Neural cell (in vitro differentiated cells): ENCODE measurements at regions not wholly inside any gene's neighbourhood (a gene's known extent, or its start where the extent isn't known, plus 50 kb on each side); places are given as distances from the start of the nearest gene placed in this dataset.

Experiments used
- H2AFZ ChIP-seq: fragments of 200-600, 300-800 bp; sonication (generic), shearing (Covaris generic); 2 replicates; pipeline ENCODE4 v1.6.0; 2014; ENCODE audit warnings: low read depth, mild to moderate bottlenecking, antibody characterized with exemption, low read length, moderate library complexity
- H3F3A ChIP-seq: fragments of 200-600 bp; shearing (Covaris generic); 2 replicates; pipeline ENCODE4 v1.6.1; 2016; ENCODE audit warnings: mild to moderate bottlenecking, moderate library complexity, mixed read lengths, antibody characterized with exemption, low read length; ENCODE audit not compliant: insufficient read depth, poor library complexity, severe bottlenecking
- H3K27ac ChIP-seq: fragments of 200-600, 300-800 bp; sonication (generic), shearing (Covaris generic); 2 replicates; pipeline ENCODE4 v1.5.1; 2014; ENCODE audit warnings: mild to moderate bottlenecking, low read length, moderate library complexity
- H3K27me3 ChIP-seq: fragments of 300-800, 200-600 bp; sonication (generic), shearing (Covaris generic); 2 replicates; pipeline ENCODE4 v1.6.0; 2014; ENCODE audit warnings: mild to moderate bottlenecking, low read depth, low read length, moderate library complexity; ENCODE audit not compliant: insufficient read depth
- H3K36me3 ChIP-seq: fragments of 300-800, 200-600 bp; sonication (generic), shearing (Covaris generic); 2 replicates; pipeline ENCODE4 v1.5.1; 2014; ENCODE audit warnings: mild to moderate bottlenecking, antibody characterized with exemption, low read length, moderate library complexity; ENCODE audit not compliant: insufficient read depth
- H3K4me2 ChIP-seq: fragments of 300-800, 200-600 bp; sonication (generic), shearing (Covaris generic); 2 replicates; pipeline ENCODE4 v1.6.0; 2014; ENCODE audit warnings: mild to moderate bottlenecking, low read length
- H3K4me3 ChIP-seq: fragments of 300-800, 200-600 bp; sonication (generic), shearing (Covaris generic); 2 replicates; pipeline ENCODE4 v1.5.1; 2014; ENCODE audit warnings: mild to moderate bottlenecking, low read length, moderate library complexity
- H3K79me2 ChIP-seq: fragments of 200-600 bp; shearing (Covaris generic); replicated peaks from 2 replicates; pipeline ENCODE4 v1.6.0; 2014; ENCODE audit warnings: mild to moderate bottlenecking, low read length, moderate library complexity; ENCODE audit not compliant: insufficient read depth
- H3K9ac ChIP-seq: fragments of 300-800, 200-600 bp; sonication (generic), shearing (Covaris generic); 2 replicates; pipeline ENCODE4 v1.6.1; 2016; ENCODE audit warnings: mild to moderate bottlenecking, low read length, mixed read lengths
- H3K9me2 ChIP-seq: fragments of 200-600 bp; shearing (Covaris generic); 2 replicates; pipeline ENCODE4 v1.6.1; 2016; ENCODE audit warnings: mild to moderate bottlenecking, low read length, mixed read lengths; ENCODE audit not compliant: insufficient read depth
- H3K9me3 ChIP-seq: fragments of 200-600, 300-800 bp; sonication (generic), shearing (Covaris generic); 2 replicates; pipeline ENCODE4 v1.6.1; 2016; ENCODE audit warnings: mild to moderate bottlenecking, mixed run types, low read length, moderate library complexity, mixed read lengths
- H4K20me1 ChIP-seq: fragments of 200-600 bp; shearing (Covaris generic); 2 replicates; pipeline ENCODE4 v1.6.1; 2016; ENCODE audit warnings: mild to moderate bottlenecking, mixed run types; ENCODE audit not compliant: insufficient read depth
- EP300 ChIP-seq: fragments of 450-650 bp; conservative IDR thresholded peaks from 2 replicates; pipeline ENCODE4 v1.6.1; 2014; ENCODE audit warnings: antibody characterized with exemption, mild to moderate bottlenecking, moderate library complexity; ENCODE audit not compliant: poor library complexity, severe bottlenecking
- EZH2 ChIP-seq: fragments of 200-600, 300-800 bp; shearing (Covaris generic), sonication (generic); IDR thresholded peaks from 2 replicates; pipeline ENCODE4 v1.6.1; 2014; ENCODE audit warnings: antibody characterized with exemption, low read length, borderline replicate concordance, mild to moderate bottlenecking; ENCODE audit not compliant: insufficient read depth, poor library complexity, severe bottlenecking
- MXI1 ChIP-seq: fragments of 450-650 bp; conservative IDR thresholded peaks from 2 replicates; pipeline ENCODE4 v1.6.1; 2014; ENCODE audit warnings: antibody characterized with exemption, mild to moderate bottlenecking; ENCODE audit not compliant: poor library complexity, severe bottlenecking
- POLR2AphosphoS5 ChIP-seq: IDR thresholded peaks from 2 replicates; pipeline ENCODE4 v1.6.1; 2012
- RAD21 ChIP-seq: fragments of 450-650 bp; conservative IDR thresholded peaks from 2 replicates; pipeline ENCODE4 v1.6.1; 2014; ENCODE audit warnings: antibody characterized with exemption, mild to moderate bottlenecking, moderate library complexity
- SMC3 ChIP-seq: fragments of 450-650 bp; conservative IDR thresholded peaks from 2 replicates; pipeline ENCODE4 v1.6.1; 2014; ENCODE audit warnings: antibody characterized with exemption, mild to moderate bottlenecking, moderate library complexity; ENCODE audit not compliant: poor library complexity
- TAF1 ChIP-seq: IDR thresholded peaks from 2 replicates; pipeline ENCODE4 v1.6.1; 2012; ENCODE audit warnings: low read depth
- TF ChIP-seq, protein P1 (sequence below): fragments of 450-650 bp; IDR thresholded peaks from 2 replicates; pipeline ENCODE4 v1.5.1; 2014; ENCODE audit warnings: antibody characterized with exemption, mild to moderate bottlenecking, moderate library complexity; ENCODE audit not compliant: poor library complexity, severe bottlenecking
- TF ChIP-seq, protein P2 (sequence below): IDR thresholded peaks from 2 replicates; pipeline ENCODE4 v1.6.1; 2012; ENCODE audit warnings: borderline replicate concordance

DNA sequence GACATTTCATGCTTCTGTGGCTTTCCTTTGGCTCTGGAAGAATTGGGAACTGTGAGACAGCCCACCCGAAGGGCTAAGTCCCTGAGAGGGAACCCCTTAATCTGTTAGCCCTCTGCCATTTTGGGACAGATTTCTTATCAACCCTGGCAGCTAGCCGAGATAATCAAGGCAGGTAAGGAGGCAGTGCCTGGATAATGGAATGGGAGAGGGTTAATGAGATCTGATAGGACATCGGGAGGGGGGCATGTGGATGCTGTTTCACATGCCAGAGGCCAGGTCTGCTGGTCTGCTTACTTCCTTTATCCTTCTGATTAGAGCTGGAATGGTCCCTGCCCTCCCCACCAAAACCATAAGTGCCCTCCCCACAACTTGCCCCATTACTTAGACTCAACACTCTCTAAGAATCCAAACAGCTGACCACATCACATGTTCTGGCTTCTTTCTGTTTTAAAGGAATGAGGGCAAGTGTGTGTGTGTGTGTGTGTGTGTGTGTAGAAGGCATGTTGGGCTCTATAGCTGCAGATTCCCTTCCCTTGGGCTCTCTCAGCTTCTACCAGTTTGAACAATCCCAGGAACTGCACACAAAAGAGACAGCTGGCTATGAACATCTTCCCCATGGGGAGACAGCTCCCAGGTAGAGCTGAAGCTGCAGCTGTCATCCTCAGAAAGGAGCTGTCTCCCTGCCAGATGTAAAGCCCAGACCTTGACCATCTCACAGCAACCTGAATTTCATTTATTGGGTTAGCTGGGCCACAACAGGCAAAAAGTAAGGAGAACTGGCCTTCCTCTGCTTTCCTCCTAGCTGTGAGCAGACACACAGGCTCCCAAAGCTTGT, 221.3 kb downstream of the PIK3R1 start:
- Histone ChIP-seq H3K27me3 (no peaks in the 10 kb centered on the region), H3K79me2 (no peaks in the 10 kb centered on the region), H3K9me3 (no peaks in the 10 kb centered on the region), H3K9ac (no peak overlapping the region), H4K20me1 (no peaks in the 10 kb centered on the region), H3K36me3 (no peaks in the 10 kb centered on the region), H3K4me2 (no peak overlapping the region), H3K4me3 (no peak overlapping the region), H3K9me2 (no peaks in the 10 kb centered on the region), H2AFZ (no peak overlapping the region), H3F3A (no peaks in the 10 kb centered on the region), H3K27ac (no peak overlapping the region)
- TF ChIP-seq RAD21, result no peak
- no peak for TF ChIP-seq EZH2
- no peak for TF ChIP-seq TAF1
- TF ChIP-seq, protein P1, sequence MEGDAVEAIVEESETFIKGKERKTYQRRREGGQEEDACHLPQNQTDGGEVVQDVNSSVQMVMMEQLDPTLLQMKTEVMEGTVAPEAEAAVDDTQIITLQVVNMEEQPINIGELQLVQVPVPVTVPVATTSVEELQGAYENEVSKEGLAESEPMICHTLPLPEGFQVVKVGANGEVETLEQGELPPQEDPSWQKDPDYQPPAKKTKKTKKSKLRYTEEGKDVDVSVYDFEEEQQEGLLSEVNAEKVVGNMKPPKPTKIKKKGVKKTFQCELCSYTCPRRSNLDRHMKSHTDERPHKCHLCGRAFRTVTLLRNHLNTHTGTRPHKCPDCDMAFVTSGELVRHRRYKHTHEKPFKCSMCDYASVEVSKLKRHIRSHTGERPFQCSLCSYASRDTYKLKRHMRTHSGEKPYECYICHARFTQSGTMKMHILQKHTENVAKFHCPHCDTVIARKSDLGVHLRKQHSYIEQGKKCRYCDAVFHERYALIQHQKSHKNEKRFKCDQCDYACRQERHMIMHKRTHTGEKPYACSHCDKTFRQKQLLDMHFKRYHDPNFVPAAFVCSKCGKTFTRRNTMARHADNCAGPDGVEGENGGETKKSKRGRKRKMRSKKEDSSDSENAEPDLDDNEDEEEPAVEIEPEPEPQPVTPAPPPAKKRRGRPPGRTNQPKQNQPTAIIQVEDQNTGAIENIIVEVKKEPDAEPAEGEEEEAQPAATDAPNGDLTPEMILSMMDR, result no peak
- TF ChIP-seq MXI1, result no peak
- no peak for TF ChIP-seq EP300
- TF ChIP-seq, protein P2, sequence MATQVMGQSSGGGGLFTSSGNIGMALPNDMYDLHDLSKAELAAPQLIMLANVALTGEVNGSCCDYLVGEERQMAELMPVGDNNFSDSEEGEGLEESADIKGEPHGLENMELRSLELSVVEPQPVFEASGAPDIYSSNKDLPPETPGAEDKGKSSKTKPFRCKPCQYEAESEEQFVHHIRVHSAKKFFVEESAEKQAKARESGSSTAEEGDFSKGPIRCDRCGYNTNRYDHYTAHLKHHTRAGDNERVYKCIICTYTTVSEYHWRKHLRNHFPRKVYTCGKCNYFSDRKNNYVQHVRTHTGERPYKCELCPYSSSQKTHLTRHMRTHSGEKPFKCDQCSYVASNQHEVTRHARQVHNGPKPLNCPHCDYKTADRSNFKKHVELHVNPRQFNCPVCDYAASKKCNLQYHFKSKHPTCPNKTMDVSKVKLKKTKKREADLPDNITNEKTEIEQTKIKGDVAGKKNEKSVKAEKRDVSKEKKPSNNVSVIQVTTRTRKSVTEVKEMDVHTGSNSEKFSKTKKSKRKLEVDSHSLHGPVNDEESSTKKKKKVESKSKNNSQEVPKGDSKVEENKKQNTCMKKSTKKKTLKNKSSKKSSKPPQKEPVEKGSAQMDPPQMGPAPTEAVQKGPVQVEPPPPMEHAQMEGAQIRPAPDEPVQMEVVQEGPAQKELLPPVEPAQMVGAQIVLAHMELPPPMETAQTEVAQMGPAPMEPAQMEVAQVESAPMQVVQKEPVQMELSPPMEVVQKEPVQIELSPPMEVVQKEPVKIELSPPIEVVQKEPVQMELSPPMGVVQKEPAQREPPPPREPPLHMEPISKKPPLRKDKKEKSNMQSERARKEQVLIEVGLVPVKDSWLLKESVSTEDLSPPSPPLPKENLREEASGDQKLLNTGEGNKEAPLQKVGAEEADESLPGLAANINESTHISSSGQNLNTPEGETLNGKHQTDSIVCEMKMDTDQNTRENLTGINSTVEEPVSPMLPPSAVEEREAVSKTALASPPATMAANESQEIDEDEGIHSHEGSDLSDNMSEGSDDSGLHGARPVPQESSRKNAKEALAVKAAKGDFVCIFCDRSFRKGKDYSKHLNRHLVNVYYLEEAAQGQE, result no peak
- no peak for TF ChIP-seq POLR2AphosphoS5
- no peak for TF ChIP-seq SMC3

DNA sequence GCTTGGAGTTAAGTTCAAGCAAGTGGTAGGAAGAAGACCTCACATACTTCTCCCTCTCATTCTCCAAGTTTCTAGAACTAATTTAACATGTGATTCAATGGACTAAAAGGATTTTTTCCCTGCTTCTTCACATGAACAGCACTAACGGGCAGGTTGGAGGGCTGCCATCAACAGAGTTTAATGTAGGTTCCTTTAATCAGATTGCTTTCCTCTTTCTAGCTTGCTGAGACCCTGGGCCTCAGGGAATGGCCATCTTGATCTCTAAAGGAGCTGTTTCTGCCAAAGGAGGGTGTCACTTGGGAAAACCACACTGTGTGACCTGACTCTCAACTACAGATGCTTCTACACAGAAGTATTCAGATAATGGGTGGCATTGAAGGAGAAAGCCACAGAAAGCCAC, 223.3 kb downstream of the PIK3R1 start:
- TF ChIP-seq, protein P2, result no peak
- TF ChIP-seq MXI1, result no peak
- no peak for TF ChIP-seq EP300
- TF ChIP-seq SMC3, result no peak
- no peak for TF ChIP-seq POLR2AphosphoS5
- TF ChIP-seq, protein P1, result no peak
- TF ChIP-seq EZH2, result no peak
- no peak for TF ChIP-seq TAF1
- no peak for TF ChIP-seq RAD21
- Histone ChIP-seq H3K27ac (no peak overlapping the region), H4K20me1 (no peaks in the 10 kb centered on the region), H3K79me2 (no peaks in the 10 kb centered on the region), H2AFZ (no peak overlapping the region), H3K9me3 (no peaks in the 10 kb centered on the region), H3K9me2 (no peaks in the 10 kb centered on the region), H3K4me2 (no peak overlapping the region), H3K4me3 (no peak overlapping the region), H3K27me3 (no peaks in the 10 kb centered on the region), H3K36me3 (no peaks in the 10 kb centered on the region), H3K9ac (no peak overlapping the region), H3F3A (no peaks in the 10 kb centered on the region)
